ENCODE measurements at regions not wholly inside any gene's neighbourhood (a gene's known extent, or its start where the extent isn't known, plus 50 kb on each side); places are given as distances from the start of the nearest gene placed in this dataset.

DNA sequence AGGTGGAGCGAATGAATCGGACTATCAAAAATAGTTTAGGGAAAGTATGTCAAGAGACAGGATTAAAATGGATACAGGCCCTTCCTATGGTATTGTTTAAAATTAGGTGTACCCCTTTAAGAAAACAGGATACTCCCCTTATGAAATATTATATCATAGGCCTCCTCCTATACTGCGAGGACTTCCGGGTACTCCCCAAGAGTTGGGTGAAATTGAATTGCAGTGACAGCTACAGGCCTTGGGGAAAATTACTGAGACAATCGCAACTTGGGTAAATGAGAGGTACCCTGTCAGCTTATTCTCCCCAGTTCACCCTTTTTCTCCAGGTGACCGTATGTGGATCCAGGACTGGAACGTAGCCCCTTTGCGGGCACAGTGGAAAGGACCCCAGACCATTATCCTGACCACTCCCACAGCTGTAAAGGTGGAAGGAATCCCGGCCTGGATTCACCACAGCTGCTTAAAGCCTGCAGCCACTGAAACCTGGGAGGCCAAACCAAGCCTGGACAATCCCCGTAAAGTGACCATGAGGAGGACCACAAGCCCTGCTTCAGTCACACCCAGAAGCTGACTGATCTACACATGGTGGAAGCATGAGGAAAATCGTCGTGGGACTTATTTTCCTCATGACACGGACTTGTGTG is 1138.1 kb downstream of the ARAP2 start:
- TF ChIP-seq, protein P1, sequence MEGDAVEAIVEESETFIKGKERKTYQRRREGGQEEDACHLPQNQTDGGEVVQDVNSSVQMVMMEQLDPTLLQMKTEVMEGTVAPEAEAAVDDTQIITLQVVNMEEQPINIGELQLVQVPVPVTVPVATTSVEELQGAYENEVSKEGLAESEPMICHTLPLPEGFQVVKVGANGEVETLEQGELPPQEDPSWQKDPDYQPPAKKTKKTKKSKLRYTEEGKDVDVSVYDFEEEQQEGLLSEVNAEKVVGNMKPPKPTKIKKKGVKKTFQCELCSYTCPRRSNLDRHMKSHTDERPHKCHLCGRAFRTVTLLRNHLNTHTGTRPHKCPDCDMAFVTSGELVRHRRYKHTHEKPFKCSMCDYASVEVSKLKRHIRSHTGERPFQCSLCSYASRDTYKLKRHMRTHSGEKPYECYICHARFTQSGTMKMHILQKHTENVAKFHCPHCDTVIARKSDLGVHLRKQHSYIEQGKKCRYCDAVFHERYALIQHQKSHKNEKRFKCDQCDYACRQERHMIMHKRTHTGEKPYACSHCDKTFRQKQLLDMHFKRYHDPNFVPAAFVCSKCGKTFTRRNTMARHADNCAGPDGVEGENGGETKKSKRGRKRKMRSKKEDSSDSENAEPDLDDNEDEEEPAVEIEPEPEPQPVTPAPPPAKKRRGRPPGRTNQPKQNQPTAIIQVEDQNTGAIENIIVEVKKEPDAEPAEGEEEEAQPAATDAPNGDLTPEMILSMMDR (IDR thresholded peaks at IDR 0.05) = no peak
- TF ChIP-seq POLR2A (IDR thresholded peaks at IDR 0.05) (no peak), EP300 (IDR thresholded peaks at IDR 0.05) (no peak)
